ENCODE measurements at regions not wholly inside any gene's neighbourhood (a gene's known extent, or its start where the extent isn't known, plus 50 kb on each side); places are given as distances from the start of the nearest gene placed in this dataset.

GRCh38 chr2:236317938-236318396 is 53.8 kb upstream of the ASB18 start:
- no peak for DNase-seq (ENCODE audit: low read depth)
- TF ChIP-seq MAX (IDR thresholded peaks at IDR 0.05; ENCODE audit: low read depth, low read length) (no peak), POLR2A (IDR thresholded peaks at IDR 0.05; ENCODE audit: extremely low read depth, insufficient read length) (no peak), CTCF (IDR thresholded peaks at IDR 0.05; ENCODE audit: low read depth, low read length) (no peak), MYC (IDR thresholded peaks at IDR 0.05; ENCODE audit: low read depth, low read length) (no peak)
- H3K4me3 ChIP-seq (ENCODE audit: low read depth, low read length): no peak overlapping the region

- DNase-seq (ENCODE audit: low read depth): no peak
- no peak overlapping the region for H3K4me3 ChIP-seq (ENCODE audit: low read depth, low read length)
- TF ChIP-seq MYC (IDR thresholded peaks at IDR 0.05; ENCODE audit: low read depth, low read length) (no peak), CTCF (IDR thresholded peaks at IDR 0.05; ENCODE audit: low read depth, low read length) (no peak), POLR2A (IDR thresholded peaks at IDR 0.05; ENCODE audit: extremely low read depth, insufficient read length) (no peak), MAX (IDR thresholded peaks at IDR 0.05; ENCODE audit: low read depth, low read length) (no peak)
Measured at GRCh38 chr2:236318401-236318800, 54.2 kb upstream of the ASB18 start.

- TF ChIP-seq MYC (IDR thresholded peaks at IDR 0.05; ENCODE audit: low read depth, low read length) (no peak), CTCF (IDR thresholded peaks at IDR 0.05; ENCODE audit: low read depth, low read length) (peak; percentile 31), MAX (IDR thresholded peaks at IDR 0.05; ENCODE audit: low read depth, low read length) (no peak), POLR2A (IDR thresholded peaks at IDR 0.05; ENCODE audit: extremely low read depth, insufficient read length) (no peak)
- DNase-seq (ENCODE audit: low read depth): no peak
Measured at GRCh38 chr2:236319036-236319435, 54.8 kb upstream of the ASB18 start.

GRCh38 chr2:236321415-236321814 is 57.2 kb upstream of the ASB18 start:
- TF ChIP-seq MAX (IDR thresholded peaks at IDR 0.05; ENCODE audit: low read depth, low read length) (no peak), CTCF (IDR thresholded peaks at IDR 0.05; ENCODE audit: low read depth, low read length) (no peak), MYC (IDR thresholded peaks at IDR 0.05; ENCODE audit: low read depth, low read length) (no peak), POLR2A (IDR thresholded peaks at IDR 0.05; ENCODE audit: extremely low read depth, insufficient read length) (no peak)
- DNase-seq (ENCODE audit: low read depth): no peak
- no peak overlapping the region for H3K4me3 ChIP-seq (ENCODE audit: low read depth, low read length)

More at GRCh38 chr2:236319036-236319435, 54.8 kb upstream of the ASB18 start:
- no peak overlapping the region for H3K4me3 ChIP-seq (ENCODE audit: low read depth, low read length)

GRCh38 chr2:236333417-236334121 is 69.4 kb upstream of the ASB18 start:
- TF ChIP-seq POLR2A (IDR thresholded peaks at IDR 0.05; ENCODE audit: extremely low read depth, insufficient read length): no peak
- TF ChIP-seq MAX (IDR thresholded peaks at IDR 0.05; ENCODE audit: low read depth, low read length): no peak
- TF ChIP-seq MYC (IDR thresholded peaks at IDR 0.05; ENCODE audit: low read depth, low read length): no peak
- H3K4me3 ChIP-seq (ENCODE audit: low read depth, low read length): no peak overlapping the region
- DNase-seq (ENCODE audit: low read depth): no peak

GRCh38 chr2:236334122-236334876 is 70.1 kb upstream of the ASB18 start:
- DNase-seq (ENCODE audit: low read depth): no peak
- H3K4me3 ChIP-seq (ENCODE audit: low read depth, low read length): no peak overlapping the region
- TF ChIP-seq CTCF (IDR thresholded peaks at IDR 0.05; ENCODE audit: low read depth, low read length) (no peak), MAX (IDR thresholded peaks at IDR 0.05; ENCODE audit: low read depth, low read length) (no peak), POLR2A (IDR thresholded peaks at IDR 0.05; ENCODE audit: extremely low read depth, insufficient read length) (no peak), MYC (IDR thresholded peaks at IDR 0.05; ENCODE audit: low read depth, low read length) (no peak)

Data from NB4 (cell line).